ENCODE measurements at regions not wholly inside any gene's neighbourhood (a gene's known extent, or its start where the extent isn't known, plus 50 kb on each side); places are given as distances from the start of the nearest gene placed in this dataset.
"Not testable (repeated sequence)": the region's sequence is repeated elsewhere in the genome, so short reads cannot be mapped to it uniquely, and the experiment has no call there.

- Histone ChIP-seq H3K4me3 (ENCODE audit: low read depth, low read length) (no peak overlapping the region), H3K9me3 (ENCODE audit: control insufficient read depth, insufficient read depth, low read length) (no peaks in the 10 kb centered on the region), H3K9ac (ENCODE audit: low read depth, low read length) (no peak overlapping the region), H3K27me3 (ENCODE audit: control insufficient read depth, insufficient read depth, low read length) (no peaks in the 10 kb centered on the region), H3K27ac (ENCODE audit: low read depth, low read length) (no peak overlapping the region), H3K36me3 (ENCODE audit: control insufficient read depth, insufficient read depth, low read length) (no peaks in the 10 kb centered on the region), H3K4me1 (ENCODE audit: control insufficient read depth, insufficient read depth, low read length) (no peaks in the 10 kb centered on the region)
Measured at GRCh38 chr10:16231176-16231575, 205.6 kb upstream of the PTER start.

GRCh38 chr10:16231734-16232435 is 204.9 kb upstream of the PTER start:
- H3K4me3 ChIP-seq (ENCODE audit: low read depth, low read length), result no peak overlapping the region
- H3K9ac ChIP-seq (ENCODE audit: low read depth, low read length), result no peak overlapping the region
- H3K36me3 ChIP-seq (ENCODE audit: control insufficient read depth, insufficient read depth, low read length), result no peaks in the 10 kb centered on the region
- no peaks in the 10 kb centered on the region for H3K9me3 ChIP-seq (ENCODE audit: control insufficient read depth, insufficient read depth, low read length)
- H3K27ac ChIP-seq (ENCODE audit: low read depth, low read length), result no peak overlapping the region
- H3K4me1 ChIP-seq (ENCODE audit: control insufficient read depth, insufficient read depth, low read length), result no peaks in the 10 kb centered on the region
- H3K27me3 ChIP-seq (ENCODE audit: control insufficient read depth, insufficient read depth, low read length), result no peaks in the 10 kb centered on the region

- Histone ChIP-seq H3K27ac (ENCODE audit: low read depth, low read length) (no peak overlapping the region), H3K9me3 (ENCODE audit: control insufficient read depth, insufficient read depth, low read length) (no peaks in the 10 kb centered on the region), H3K4me1 (ENCODE audit: control insufficient read depth, insufficient read depth, low read length) (no peaks in the 10 kb centered on the region), H3K9ac (ENCODE audit: low read depth, low read length) (no peak overlapping the region), H3K36me3 (ENCODE audit: control insufficient read depth, insufficient read depth, low read length) (no peaks in the 10 kb centered on the region), H3K27me3 (ENCODE audit: control insufficient read depth, insufficient read depth, low read length) (no peaks in the 10 kb centered on the region), H3K4me3 (ENCODE audit: low read depth, low read length) (no peak overlapping the region)
Measured at GRCh38 chr10:16232441-16232840, 204.4 kb upstream of the PTER start.

GRCh38 chr10:16234916-16235315 is 201.9 kb upstream of the PTER start:
- H3K4me3 ChIP-seq (ENCODE audit: low read depth, low read length), result no peak overlapping the region
- no peak overlapping the region for H3K27ac ChIP-seq (ENCODE audit: low read depth, low read length)
- no peaks in the 10 kb centered on the region for H3K4me1 ChIP-seq (ENCODE audit: control insufficient read depth, insufficient read depth, low read length)
- H3K9ac ChIP-seq (ENCODE audit: low read depth, low read length), result no peak overlapping the region
- H3K27me3 ChIP-seq (ENCODE audit: control insufficient read depth, insufficient read depth, low read length), result no peaks in the 10 kb centered on the region
- H3K36me3 ChIP-seq (ENCODE audit: control insufficient read depth, insufficient read depth, low read length), result no peaks in the 10 kb centered on the region
- H3K9me3 ChIP-seq (ENCODE audit: control insufficient read depth, insufficient read depth, low read length), result peaks cover 11% of the 10 kb centered on the region

- Histone ChIP-seq H3K9me3 (ENCODE audit: control insufficient read depth, insufficient read depth, low read length) (peaks cover 13% of the 10 kb centered on the region), H3K4me3 (ENCODE audit: low read depth, low read length) (peak overlapping the region; percentile 28; the same call in 1 of the 2 replicates), H3K4me1 (ENCODE audit: control insufficient read depth, insufficient read depth, low read length) (peaks cover 20% of the 10 kb centered on the region), H3K9ac (ENCODE audit: low read depth, low read length) (no peak overlapping the region), H3K27ac (ENCODE audit: low read depth, low read length) (peak overlapping the region; percentile 91), H3K36me3 (ENCODE audit: control insufficient read depth, insufficient read depth, low read length) (no peaks in the 10 kb centered on the region; the same call in 1 of the 2 replicates), H3K27me3 (ENCODE audit: control insufficient read depth, insufficient read depth, low read length) (no peaks in the 10 kb centered on the region)
Measured at GRCh38 chr10:16242446-16242845, 194.4 kb upstream of the PTER start.

- Histone ChIP-seq H3K9ac (ENCODE audit: low read depth, low read length) (no peak overlapping the region), H3K9me3 (ENCODE audit: control insufficient read depth, insufficient read depth, low read length) (peaks cover 13% of the 10 kb centered on the region), H3K27ac (ENCODE audit: low read depth, low read length) (peak overlapping the region; percentile 91)
Measured at GRCh38 chr10:16242859-16243613, 193.8 kb upstream of the PTER start.

GRCh38 chr10:16250136-16250535 is 186.7 kb upstream of the PTER start:
- not testable (repeated sequence) for H3K4me3 ChIP-seq (ENCODE audit: low read depth, low read length); H3K9me3 ChIP-seq (ENCODE audit: control insufficient read depth, insufficient read depth, low read length); H3K27ac ChIP-seq (ENCODE audit: low read depth, low read length); H3K36me3 ChIP-seq (ENCODE audit: control insufficient read depth, insufficient read depth, low read length); H3K9ac ChIP-seq (ENCODE audit: low read depth, low read length); H3K27me3 ChIP-seq (ENCODE audit: control insufficient read depth, insufficient read depth, low read length); H3K4me1 ChIP-seq (ENCODE audit: control insufficient read depth, insufficient read depth, low read length)

More at GRCh38 chr10:16242859-16243613, 193.8 kb upstream of the PTER start:
- no peaks in the 10 kb centered on the region for H3K27me3 ChIP-seq (ENCODE audit: control insufficient read depth, insufficient read depth, low read length)
- H3K36me3 ChIP-seq (ENCODE audit: control insufficient read depth, insufficient read depth, low read length), result no peaks in the 10 kb centered on the region; the same call in 1 of the 2 replicates
- peaks cover 20% of the 10 kb centered on the region for H3K4me1 ChIP-seq (ENCODE audit: control insufficient read depth, insufficient read depth, low read length)
- peak overlapping the region; percentile 28; the same call in 1 of the 2 replicates for H3K4me3 ChIP-seq (ENCODE audit: low read depth, low read length)

GRCh38 chr10:16256336-16256735 is 180.5 kb upstream of the PTER start:
- Histone ChIP-seq H3K4me1 (ENCODE audit: control insufficient read depth, insufficient read depth, low read length) (no peaks in the 10 kb centered on the region), H3K36me3 (ENCODE audit: control insufficient read depth, insufficient read depth, low read length) (no peaks in the 10 kb centered on the region), H3K27me3 (ENCODE audit: control insufficient read depth, insufficient read depth, low read length) (no peaks in the 10 kb centered on the region), H3K4me3 (ENCODE audit: low read depth, low read length) (no peak overlapping the region), H3K9me3 (ENCODE audit: control insufficient read depth, insufficient read depth, low read length) (peaks cover 17% of the 10 kb centered on the region), H3K9ac (ENCODE audit: low read depth, low read length) (no peak overlapping the region), H3K27ac (ENCODE audit: low read depth, low read length) (no peak overlapping the region)

GRCh38 chr10:16258291-16259040 is 178.3 kb upstream of the PTER start:
- Histone ChIP-seq H3K4me1 (ENCODE audit: control insufficient read depth, insufficient read depth, low read length) (no peaks in the 10 kb centered on the region), H3K36me3 (ENCODE audit: control insufficient read depth, insufficient read depth, low read length) (no peaks in the 10 kb centered on the region), H3K9ac (ENCODE audit: low read depth, low read length) (no peak overlapping the region), H3K4me3 (ENCODE audit: low read depth, low read length) (no peak overlapping the region), H3K9me3 (ENCODE audit: control insufficient read depth, insufficient read depth, low read length) (peaks cover 19% of the 10 kb centered on the region), H3K27ac (ENCODE audit: low read depth, low read length) (no peak overlapping the region), H3K27me3 (ENCODE audit: control insufficient read depth, insufficient read depth, low read length) (no peaks in the 10 kb centered on the region)

GRCh38 chr10:16259726-16260125 is 177.1 kb upstream of the PTER start:
- Histone ChIP-seq H3K9me3 (ENCODE audit: control insufficient read depth, insufficient read depth, low read length) (peaks cover 20% of the 10 kb centered on the region), H3K27me3 (ENCODE audit: control insufficient read depth, insufficient read depth, low read length) (no peaks in the 10 kb centered on the region), H3K4me3 (ENCODE audit: low read depth, low read length) (no peak overlapping the region), H3K9ac (ENCODE audit: low read depth, low read length) (no peak overlapping the region), H3K27ac (ENCODE audit: low read depth, low read length) (no peak overlapping the region), H3K4me1 (ENCODE audit: control insufficient read depth, insufficient read depth, low read length) (no peaks in the 10 kb centered on the region), H3K36me3 (ENCODE audit: control insufficient read depth, insufficient read depth, low read length) (no peaks in the 10 kb centered on the region)

- Histone ChIP-seq H3K27ac (ENCODE audit: low read depth, low read length) (no peak overlapping the region), H3K4me3 (ENCODE audit: low read depth, low read length) (no peak overlapping the region), H3K27me3 (ENCODE audit: control insufficient read depth, insufficient read depth, low read length) (no peaks in the 10 kb centered on the region), H3K9ac (ENCODE audit: low read depth, low read length) (no peak overlapping the region), H3K9me3 (ENCODE audit: control insufficient read depth, insufficient read depth, low read length) (peaks cover 20% of the 10 kb centered on the region), H3K4me1 (ENCODE audit: control insufficient read depth, insufficient read depth, low read length) (no peaks in the 10 kb centered on the region), H3K36me3 (ENCODE audit: control insufficient read depth, insufficient read depth, low read length) (no peaks in the 10 kb centered on the region)
Measured at GRCh38 chr10:16260388-16260787, 176.4 kb upstream of the PTER start.

All from HUES48 (cell line).